ENCODE measurements at regions not wholly inside any gene's neighbourhood (a gene's known extent, or its start where the extent isn't known, plus 50 kb on each side); places are given as distances from the start of the nearest gene placed in this dataset.

GRCh38 chr14:65184032-65184764 lies 81.9 kb upstream of the MAX start:
- TF ChIP-seq REST (IDR thresholded peaks at IDR 0.05; ENCODE audit: low read depth, low read length) (no peak), EZH2phosphoT487 (IDR thresholded peaks at IDR 0.05; ENCODE audit: borderline replicate concordance, low read depth) (no peak), MAX (IDR thresholded peaks at IDR 0.05; ENCODE audit: low read depth) (no peak)

All from SK-N-SH (cell line).